ENCODE measurements at regions not wholly inside any gene's neighbourhood (a gene's known extent, or its start where the extent isn't known, plus 50 kb on each side); places are given as distances from the start of the nearest gene placed in this dataset.

GRCh38 chr4:136476753-136477152 lies 1055.5 kb downstream of the PCDH18 start:
- DNase-seq: no peak

- DNase-seq: no peak
These were observed 1061.2 kb downstream of the PCDH18 start for GRCh38 chr4:136471051-136471450.

- no peak for DNase-seq
These were observed 1066.6 kb downstream of the PCDH18 start for GRCh38 chr4:136465691-136466090.

GRCh38 chr4:136463941-136464340 lies 1068.4 kb downstream of the PCDH18 start:
- no peak for DNase-seq

GRCh38 chr4:136461533-136461932 lies 1070.8 kb downstream of the PCDH18 start:
- no peak for DNase-seq

- no peak for DNase-seq
These were observed 1074.0 kb downstream of the PCDH18 start for GRCh38 chr4:136458326-136458725.

- no peak for DNase-seq
These were observed 1074.7 kb downstream of the PCDH18 start for GRCh38 chr4:136457577-136457976.

- no peak for DNase-seq
These were observed 1075.3 kb downstream of the PCDH18 start for GRCh38 chr4:136457004-136457403.

- no peak for DNase-seq
These were observed 1089.3 kb downstream of the PCDH18 start for GRCh38 chr4:136443006-136443405.

- DNase-seq: no peak
These were observed 1089.8 kb downstream of the PCDH18 start for GRCh38 chr4:136442447-136442846.

GRCh38 chr4:136441629-136442282 lies 1090.5 kb downstream of the PCDH18 start:
- DNase-seq: no peak

- DNase-seq: no peak
These were observed 1093.6 kb downstream of the PCDH18 start for GRCh38 chr4:136438645-136439044.

- DNase-seq: no peak
These were observed 1108.2 kb downstream of the PCDH18 start for GRCh38 chr4:136424052-136424451.

- no peak for DNase-seq
These were observed 1117.3 kb downstream of the PCDH18 start for GRCh38 chr4:136414981-136415380.

GRCh38 chr4:136412708-136413107 lies 1119.6 kb downstream of the PCDH18 start:
- no peak for DNase-seq

GRCh38 chr4:136400829-136401228 lies 1131.5 kb downstream of the PCDH18 start:
- no peak for DNase-seq

- no peak for DNase-seq
These were observed 1137.0 kb downstream of the PCDH18 start for GRCh38 chr4:136395212-136395722.

- no peak for DNase-seq
These were observed 1139.7 kb downstream of the PCDH18 start for GRCh38 chr4:136392576-136392975.

- DNase-seq: no peak
These were observed 1141.5 kb downstream of the PCDH18 start for GRCh38 chr4:136390824-136391223.

- no peak for DNase-seq
These were observed 1149.2 kb downstream of the PCDH18 start for GRCh38 chr4:136383082-136383481.

GRCh38 chr4:136371231-136371630 lies 1161.1 kb downstream of the PCDH18 start:
- no peak for DNase-seq

- DNase-seq: no peak
These were observed 1163.2 kb downstream of the PCDH18 start for GRCh38 chr4:136369073-136369472.

GRCh38 chr4:136357556-136357955 lies 1174.7 kb downstream of the PCDH18 start:
- DNase-seq: no peak

GRCh38 chr4:136355970-136356369 lies 1176.3 kb downstream of the PCDH18 start:
- no peak for DNase-seq

GRCh38 chr4:136343340-136343739 lies 1189.0 kb downstream of the PCDH18 start:
- no peak for DNase-seq
